ENCODE measurements at regions not wholly inside any gene's neighbourhood (a gene's known extent, or its start where the extent isn't known, plus 50 kb on each side); places are given as distances from the start of the nearest gene placed in this dataset.

DNA sequence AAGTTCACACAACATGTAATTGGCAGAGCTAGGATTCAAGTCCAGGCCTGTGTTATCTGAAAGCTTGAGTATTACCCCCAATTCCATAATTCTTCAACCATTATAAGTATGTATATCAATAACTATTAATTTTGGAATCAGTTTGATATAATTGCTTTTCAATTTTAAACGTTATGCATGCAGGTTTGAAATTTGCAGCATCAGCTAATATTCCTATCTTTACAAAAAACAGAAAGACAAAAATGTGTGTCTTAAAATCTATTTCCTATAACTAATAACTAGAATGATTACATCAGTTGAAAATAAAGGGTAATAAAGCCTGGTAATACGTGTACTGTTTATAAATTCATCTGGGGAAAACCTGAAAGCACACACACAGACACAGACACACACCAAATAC lies 543.3 kb upstream of the PKDCC start:
- POLR2A ChIA-PET: no interaction called here
- CTCF ChIA-PET: no interaction called here

GRCh38 chr2:41510108-41510507 lies 537.7 kb upstream of the PKDCC start:
- Mint-ChIP-seq H3K9me3 (ENCODE audit: unreplicated experiment) (no peaks in the 10 kb centered on the region), H3K4me3 (ENCODE audit: unreplicated experiment) (no peak overlapping the region), H3K27me3 (ENCODE audit: insufficient read depth, unreplicated experiment) (peaks cover 10% of the 10 kb centered on the region), H3K36me3 (ENCODE audit: insufficient read depth, unreplicated experiment) (no peaks in the 10 kb centered on the region), H3K27ac (ENCODE audit: unreplicated experiment) (no peak overlapping the region), H3K4me1 (ENCODE audit: low read depth, unreplicated experiment) (no peaks in the 10 kb centered on the region)
- CTCF ChIA-PET: no interaction called here
- intact Hi-C loops (cut with micrococcal nuclease; ENCODE audit: unreplicated experiment): no loop called here
- no peaks in the 10 kb centered on the region for H3K27me3 ChIP-seq (replicated peaks; ENCODE audit: control insufficient read depth, insufficient read depth, low read length)
- no peak overlapping the region for H3K4me3 ChIP-seq (ENCODE audit: low read depth, low read length)
- H3K36me3 ChIP-seq (ENCODE audit: control insufficient read depth, insufficient read depth, low read length): no peaks in the 10 kb centered on the region
- BruUV-seq (replicated peaks): no TSS peak
- no peak for TF ChIP-seq CTCF (IDR thresholded peaks at IDR 0.05; ENCODE audit: insufficient read depth in 1 of 2, low read depth in 1 of 2, low read length in 1 of 2, severe bottlenecking in 1 of 2, unreplicated experiment in 1 of 2)
- DNase-seq: no peak
- H3K4me1 ChIP-seq: no peaks in the 10 kb centered on the region
- POLR2A ChIA-PET: no interaction called here
- H3K9me3 ChIP-seq: no peaks in the 10 kb centered on the region

More for the DNA sequence above, 543.3 kb upstream of the PKDCC start:
- intact Hi-C loops (cut with micrococcal nuclease; ENCODE audit: unreplicated experiment): no loop called here
- H3K27ac Mint-ChIP-seq (ENCODE audit: unreplicated experiment): no peak overlapping the region
- H3K4me3 ChIP-seq (ENCODE audit: low read depth, low read length): no peak overlapping the region
- peaks cover 4% of the 10 kb centered on the region for H3K27me3 Mint-ChIP-seq (ENCODE audit: insufficient read depth, unreplicated experiment)
- no peaks in the 10 kb centered on the region for H3K4me1 Mint-ChIP-seq (ENCODE audit: low read depth, unreplicated experiment)
- H3K27me3 ChIP-seq (replicated peaks; ENCODE audit: control insufficient read depth, insufficient read depth, low read length): no peaks in the 10 kb centered on the region
- H3K9me3 Mint-ChIP-seq (ENCODE audit: unreplicated experiment): peaks cover 27% of the 10 kb centered on the region
- H3K9me3 ChIP-seq: peaks cover 4% of the 10 kb centered on the region
- BruUV-seq (replicated peaks): no TSS peak
- no peak for DNase-seq
- H3K4me3 Mint-ChIP-seq (ENCODE audit: unreplicated experiment): no peak overlapping the region
- no peaks in the 10 kb centered on the region for H3K36me3 Mint-ChIP-seq (ENCODE audit: insufficient read depth, unreplicated experiment)
- TF ChIP-seq CTCF (IDR thresholded peaks at IDR 0.05; ENCODE audit: insufficient read depth in 1 of 2, low read depth in 1 of 2, low read length in 1 of 2, severe bottlenecking in 1 of 2, unreplicated experiment in 1 of 2): no peak
- H3K36me3 ChIP-seq (ENCODE audit: control insufficient read depth, insufficient read depth, low read length): no peaks in the 10 kb centered on the region
- no peaks in the 10 kb centered on the region for H3K4me1 ChIP-seq

DNA sequence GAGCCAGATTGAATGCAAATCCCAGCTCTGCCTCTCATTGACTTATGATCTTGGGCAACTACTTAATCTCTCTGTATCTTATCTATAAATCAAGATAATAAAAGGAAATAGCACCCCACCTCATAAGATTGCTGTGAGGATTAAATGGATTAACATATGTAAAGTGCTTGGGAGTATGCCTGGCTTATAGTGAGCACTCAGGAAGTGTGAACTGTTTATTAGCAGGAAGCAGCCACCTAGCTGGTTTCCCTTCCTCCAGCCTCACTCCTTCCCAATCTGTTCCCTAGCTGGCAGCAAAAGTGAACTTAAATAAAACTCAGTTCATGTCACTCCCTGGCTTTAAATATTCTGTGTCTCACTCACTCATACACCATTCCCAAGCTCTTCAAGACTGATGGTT lies 526.6 kb upstream of the PKDCC start:
- H3K36me3 Mint-ChIP-seq (ENCODE audit: insufficient read depth, unreplicated experiment): no peaks in the 10 kb centered on the region
- H3K27me3 ChIP-seq (replicated peaks; ENCODE audit: control insufficient read depth, insufficient read depth, low read length): no peaks in the 10 kb centered on the region
- intact Hi-C loops (cut with micrococcal nuclease; ENCODE audit: unreplicated experiment): no loop called here
- H3K4me1 ChIP-seq: no peaks in the 10 kb centered on the region
- no peaks in the 10 kb centered on the region for H3K9me3 ChIP-seq
- BruUV-seq (replicated peaks): no TSS peak
- POLR2A ChIA-PET: no interaction called here
- DNase-seq: no peak
- no peak overlapping the region for H3K4me3 Mint-ChIP-seq (ENCODE audit: unreplicated experiment)
- TF ChIP-seq CTCF (IDR thresholded peaks at IDR 0.05; ENCODE audit: insufficient read depth in 1 of 2, low read depth in 1 of 2, low read length in 1 of 2, severe bottlenecking in 1 of 2, unreplicated experiment in 1 of 2): no peak
- H3K4me3 ChIP-seq (ENCODE audit: low read depth, low read length): no peak overlapping the region
- no peaks in the 10 kb centered on the region for H3K9me3 Mint-ChIP-seq (ENCODE audit: unreplicated experiment)
- no peaks in the 10 kb centered on the region for H3K4me1 Mint-ChIP-seq (ENCODE audit: low read depth, unreplicated experiment)
- CTCF ChIA-PET: no interaction called here
- H3K27ac Mint-ChIP-seq (ENCODE audit: unreplicated experiment): no peak overlapping the region
- H3K27me3 Mint-ChIP-seq (ENCODE audit: insufficient read depth, unreplicated experiment): peaks cover 4% of the 10 kb centered on the region
- H3K36me3 ChIP-seq (ENCODE audit: control insufficient read depth, insufficient read depth, low read length): no peaks in the 10 kb centered on the region
